Hepatocyte (in vitro differentiated cells): ENCODE measurements at regions not wholly inside any gene's neighbourhood (a gene's known extent, or its start where the extent isn't known, plus 50 kb on each side); places are given as distances from the start of the nearest gene placed in this dataset.

Experiments
- DNase-seq: peaks from one replicate; pipeline ENCODE4 v3.0.0-alpha.2; 2016; ENCODE audit warnings: low spot score
- H2AFZ ChIP-seq: fragments of 200-600 bp; sonication (generic); 2 replicates; pipeline ENCODE4 v1.6.0; 2016; ENCODE audit warnings: antibody characterized with exemption, mild to moderate bottlenecking
- H3K27ac ChIP-seq: fragments of 200-600 bp; sonication (generic); 2 replicates; pipeline ENCODE4 v1.5.1; 2016; ENCODE audit warnings: mild to moderate bottlenecking
- H3K27me3 ChIP-seq: fragments of 200-600 bp; sonication (generic); 2 replicates; pipeline ENCODE4 v1.6.1; 2016
- H3K36me3 ChIP-seq: fragments of 200-600 bp; sonication (generic); replicated peaks from 2 replicates; pipeline ENCODE4 v1.5.1; 2016; ENCODE audit warnings: low read depth; ENCODE audit not compliant: insufficient read depth
- H3K4me1 ChIP-seq: fragments of 200-600 bp; sonication (generic); 2 replicates; pipeline ENCODE4 v1.5.1; 2016; ENCODE audit warnings: mild to moderate bottlenecking, moderate library complexity; ENCODE audit not compliant: insufficient read depth
- H3K4me2 ChIP-seq: fragments of 200-600 bp; sonication (generic); 2 replicates; pipeline ENCODE4 v1.6.0; 2016
- H3K4me3 ChIP-seq: fragments of 200-600 bp; sonication (generic); 2 replicates; pipeline ENCODE4 v1.5.1; 2016; ENCODE audit warnings: mild to moderate bottlenecking
- H3K79me2 ChIP-seq: fragments of 200-600 bp; sonication (generic); 2 replicates; pipeline ENCODE4 v1.6.0; 2017; ENCODE audit warnings: mild to moderate bottlenecking
- H3K9me2 ChIP-seq: fragments of 200-600 bp; sonication (generic); replicated peaks from 2 replicates; pipeline ENCODE4 v1.6.0; 2017; ENCODE audit warnings: mild to moderate bottlenecking; ENCODE audit not compliant: insufficient read depth
- H3K9me3 ChIP-seq: fragments of 200-600 bp; sonication (generic); 2 replicates; pipeline ENCODE4 v1.5.1; 2016; ENCODE audit warnings: low read depth, mild to moderate bottlenecking
- H4K20me1 ChIP-seq: fragments of 200-600 bp; sonication (generic); 2 replicates; pipeline ENCODE4 v1.6.0; 2016; ENCODE audit warnings: mild to moderate bottlenecking; ENCODE audit not compliant: insufficient read depth, poor library complexity, severe bottlenecking
- EZH2 ChIP-seq: fragments of 200-600 bp; sonication (generic); IDR thresholded peaks from 2 replicates; pipeline ENCODE4 v1.6.1; 2016; ENCODE audit warnings: antibody characterized with exemption, mild to moderate bottlenecking, borderline replicate concordance
- EZH2phosphoT487 ChIP-seq: fragments of 200-600 bp; sonication (generic); IDR thresholded peaks from one replicate; pipeline ENCODE4 v1.6.1; 2018; ENCODE audit warnings: antibody characterized with exemption, mild to moderate bottlenecking, low read depth, moderate library complexity; ENCODE audit not compliant: unreplicated experiment, severe bottlenecking
- WGBS: methylation state at CpG from one replicate; pipeline ENCODE4 v1.1.6; 2016; ENCODE audit warnings: low lambda C conversion rate; ENCODE audit errors: missing lambda C conversion rate; 5-methylcytosine and 5-hydroxymethylcytosine counted together
- TF ChIP-seq, protein P1 (sequence below): fragments of 200-600 bp; sonication (generic); IDR thresholded peaks from 2 replicates; pipeline ENCODE4 v1.5.1; 2016; ENCODE audit warnings: antibody characterized with exemption, mild to moderate bottlenecking; ENCODE audit not compliant: poor library complexity

DNA sequence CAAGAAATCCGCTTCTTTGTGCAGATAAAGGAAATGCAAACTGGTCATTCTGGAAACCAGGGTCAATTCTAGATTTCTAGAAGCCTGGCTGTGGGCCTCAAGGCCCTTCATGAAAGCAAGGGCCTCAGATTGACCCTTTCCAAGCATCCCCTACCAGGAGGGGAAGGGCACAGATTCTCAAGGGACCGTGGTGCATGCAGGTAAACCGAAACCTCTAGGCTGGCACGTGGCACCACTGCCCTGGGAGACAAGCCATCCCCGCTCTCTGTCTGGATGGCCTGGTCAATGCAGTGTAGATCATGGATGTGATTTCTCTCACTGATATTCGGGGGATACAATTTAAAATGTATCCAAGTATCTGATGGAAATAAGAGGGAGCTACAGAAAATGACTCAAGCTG is 69.4 kb downstream of the TOMM20 start:
- Histone ChIP-seq H3K36me3 (no peaks in the 10 kb centered on the region), H3K27ac (no peak overlapping the region), H3K4me1 (peaks cover 32% of the 10 kb centered on the region), H3K9me3 (no peaks in the 10 kb centered on the region), H2AFZ (no peak overlapping the region), H3K79me2 (no peaks in the 10 kb centered on the region), H3K27me3 (no peaks in the 10 kb centered on the region), H3K9me2 (no peaks in the 10 kb centered on the region), H3K4me3 (no peak overlapping the region), H4K20me1 (no peaks in the 10 kb centered on the region), H3K4me2 (no peak overlapping the region)
- no peak for DNase-seq
- TF ChIP-seq, protein P1, sequence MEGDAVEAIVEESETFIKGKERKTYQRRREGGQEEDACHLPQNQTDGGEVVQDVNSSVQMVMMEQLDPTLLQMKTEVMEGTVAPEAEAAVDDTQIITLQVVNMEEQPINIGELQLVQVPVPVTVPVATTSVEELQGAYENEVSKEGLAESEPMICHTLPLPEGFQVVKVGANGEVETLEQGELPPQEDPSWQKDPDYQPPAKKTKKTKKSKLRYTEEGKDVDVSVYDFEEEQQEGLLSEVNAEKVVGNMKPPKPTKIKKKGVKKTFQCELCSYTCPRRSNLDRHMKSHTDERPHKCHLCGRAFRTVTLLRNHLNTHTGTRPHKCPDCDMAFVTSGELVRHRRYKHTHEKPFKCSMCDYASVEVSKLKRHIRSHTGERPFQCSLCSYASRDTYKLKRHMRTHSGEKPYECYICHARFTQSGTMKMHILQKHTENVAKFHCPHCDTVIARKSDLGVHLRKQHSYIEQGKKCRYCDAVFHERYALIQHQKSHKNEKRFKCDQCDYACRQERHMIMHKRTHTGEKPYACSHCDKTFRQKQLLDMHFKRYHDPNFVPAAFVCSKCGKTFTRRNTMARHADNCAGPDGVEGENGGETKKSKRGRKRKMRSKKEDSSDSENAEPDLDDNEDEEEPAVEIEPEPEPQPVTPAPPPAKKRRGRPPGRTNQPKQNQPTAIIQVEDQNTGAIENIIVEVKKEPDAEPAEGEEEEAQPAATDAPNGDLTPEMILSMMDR, result no peak
- no peak for TF ChIP-seq EZH2
- no peak for TF ChIP-seq EZH2phosphoT487
- WGBS, result 78% methylated on average over 6 of the region's 6 CpGs

GRCh38 chr1:235058695-235059094 is 69.9 kb downstream of the TOMM20 start:
- H3K27ac ChIP-seq, result no peak overlapping the region

DNA sequence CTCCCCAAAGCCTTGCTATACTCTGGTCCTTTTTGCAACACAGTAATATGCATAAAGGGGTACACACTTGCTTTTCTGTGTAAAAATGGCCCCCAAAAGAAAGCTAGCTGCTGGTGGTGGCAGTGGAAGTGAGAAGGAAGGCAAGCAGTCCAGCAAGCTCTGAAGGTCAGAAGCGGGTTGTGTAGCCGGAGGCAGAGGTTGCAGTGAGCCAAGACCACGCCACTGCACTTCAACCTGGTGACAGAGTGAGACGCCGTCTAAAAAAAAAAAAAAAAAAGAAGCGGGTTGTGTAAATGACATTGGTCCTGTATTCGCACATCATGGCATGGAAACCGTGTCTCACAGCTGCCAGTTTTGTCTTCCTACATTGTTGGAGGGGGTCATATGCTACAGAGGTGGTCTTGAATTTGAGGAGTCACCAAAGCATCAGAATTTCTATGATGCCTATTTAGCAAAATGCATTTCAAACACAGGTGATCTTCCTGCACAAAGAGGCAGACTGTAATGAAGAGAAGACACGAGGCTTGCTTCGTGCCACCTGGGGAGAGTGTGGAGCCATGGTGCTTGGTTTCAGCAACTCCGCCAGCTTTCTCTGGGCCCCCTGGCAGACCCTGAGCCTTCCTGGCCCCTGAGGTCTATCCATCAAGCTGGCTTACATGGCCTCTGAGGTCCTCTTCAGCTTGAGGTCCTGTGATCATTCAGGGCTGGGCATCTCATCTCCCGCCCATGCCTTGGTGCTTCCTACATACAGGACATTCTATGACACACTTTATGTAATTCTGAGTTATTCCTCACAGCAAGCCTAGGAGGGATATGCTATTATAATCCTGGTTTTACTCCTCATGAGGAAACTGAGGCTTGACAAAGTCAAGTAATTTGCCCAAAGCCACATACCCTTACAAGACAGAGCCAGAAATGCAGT is 71.0 kb downstream of the TOMM20 start:
- H3K27ac ChIP-seq, result no peak overlapping the region
- no peaks in the 10 kb centered on the region for H4K20me1 ChIP-seq
- H3K36me3 ChIP-seq, result no peaks in the 10 kb centered on the region
- no peak for DNase-seq
- no peak overlapping the region for H3K4me2 ChIP-seq
- no peak overlapping the region for H2AFZ ChIP-seq
- H3K79me2 ChIP-seq, result no peaks in the 10 kb centered on the region
- no peak overlapping the region for H3K4me3 ChIP-seq
- no peak for TF ChIP-seq EZH2
- no peak for TF ChIP-seq EZH2phosphoT487
- H3K9me3 ChIP-seq, result no peaks in the 10 kb centered on the region
- H3K4me1 ChIP-seq, result peaks cover 24% of the 10 kb centered on the region
- no peaks in the 10 kb centered on the region for H3K9me2 ChIP-seq
- no peaks in the 10 kb centered on the region for H3K27me3 ChIP-seq
- 90% methylated on average over 12 of the region's 12 CpGs for WGBS

More at GRCh38 chr1:235058695-235059094, 69.9 kb downstream of the TOMM20 start:
- no peak overlapping the region for H3K4me3 ChIP-seq
- no peak overlapping the region for H3K4me2 ChIP-seq
- DNase-seq, result no peak
- no peaks in the 10 kb centered on the region for H3K9me3 ChIP-seq
- no peaks in the 10 kb centered on the region for H3K36me3 ChIP-seq
- no peaks in the 10 kb centered on the region for H3K79me2 ChIP-seq
- WGBS, result 44% methylated on average over 1 of the region's 1 CpG
- no peaks in the 10 kb centered on the region for H3K27me3 ChIP-seq
- H4K20me1 ChIP-seq, result no peaks in the 10 kb centered on the region
- no peaks in the 10 kb centered on the region for H3K9me2 ChIP-seq
- TF ChIP-seq, protein P1, result no peak
- TF ChIP-seq EZH2phosphoT487 (no peak), EZH2 (no peak)
- H3K4me1 ChIP-seq, result peaks cover 32% of the 10 kb centered on the region
- no peak overlapping the region for H2AFZ ChIP-seq

DNA sequence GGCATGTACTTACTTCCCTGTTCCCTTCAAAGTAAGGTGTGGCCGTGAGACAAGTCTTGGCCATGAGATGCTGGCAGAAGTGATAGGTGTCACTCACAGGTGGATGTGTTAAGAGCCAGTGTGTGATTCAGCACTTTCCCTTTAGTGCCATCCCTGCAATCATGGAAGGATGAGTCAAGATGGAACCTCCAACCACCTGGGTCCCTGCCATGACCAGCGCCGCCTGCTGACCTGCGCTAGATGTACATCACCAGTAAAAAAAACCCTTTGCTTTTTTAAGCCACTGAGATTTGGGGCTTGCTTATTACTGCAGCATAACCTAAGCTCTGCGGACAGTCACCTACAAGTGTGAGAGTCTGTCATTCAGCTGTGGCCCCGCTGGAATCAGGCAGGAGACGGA is 71.7 kb downstream of the TOMM20 start:
- Histone ChIP-seq H3K36me3 (no peaks in the 10 kb centered on the region), H3K79me2 (no peaks in the 10 kb centered on the region), H3K4me3 (no peak overlapping the region), H3K9me2 (no peaks in the 10 kb centered on the region), H3K9me3 (no peaks in the 10 kb centered on the region), H3K27me3 (no peaks in the 10 kb centered on the region), H3K4me2 (no peak overlapping the region), H4K20me1 (no peaks in the 10 kb centered on the region), H2AFZ (no peak overlapping the region), H3K27ac (no peak overlapping the region), H3K4me1 (peaks cover 21% of the 10 kb centered on the region)
- DNase-seq, result peak; percentile 5
- TF ChIP-seq EZH2, result no peak
- TF ChIP-seq EZH2phosphoT487, result no peak
- TF ChIP-seq, protein P1, result no peak
- 95% methylated on average over 7 of the region's 7 CpGs for WGBS
